PC-3 (cell line): ENCODE measurements at regions not wholly inside any gene's neighbourhood (a gene's known extent, or its start where the extent isn't known, plus 50 kb on each side); places are given as distances from the start of the nearest gene placed in this dataset.

ENCODE experiments used
- CTCF ChIP-seq: fragments of 300-600 bp; sonication (generic); conservative IDR thresholded peaks from 2 replicates; pipeline ENCODE4 v1.5.1; 2017; ENCODE audit warnings: antibody characterized with exemption, low read depth, mild to moderate bottlenecking, low read length
- EZH2 ChIP-seq: fragments of 300-600 bp; sonication (generic); IDR thresholded peaks from one replicate; pipeline ENCODE4 v1.6.1; 2017; ENCODE audit warnings: antibody characterized with exemption, mild to moderate bottlenecking, low read length; ENCODE audit not compliant: unreplicated experiment
- EZH2phosphoT487 ChIP-seq: fragments of 300-600 bp; sonication (generic); IDR thresholded peaks from 2 replicates; pipeline ENCODE4 v1.6.1; 2018; ENCODE audit warnings: mild to moderate bottlenecking, antibody characterized with exemption, low read length, borderline replicate concordance

DNA sequence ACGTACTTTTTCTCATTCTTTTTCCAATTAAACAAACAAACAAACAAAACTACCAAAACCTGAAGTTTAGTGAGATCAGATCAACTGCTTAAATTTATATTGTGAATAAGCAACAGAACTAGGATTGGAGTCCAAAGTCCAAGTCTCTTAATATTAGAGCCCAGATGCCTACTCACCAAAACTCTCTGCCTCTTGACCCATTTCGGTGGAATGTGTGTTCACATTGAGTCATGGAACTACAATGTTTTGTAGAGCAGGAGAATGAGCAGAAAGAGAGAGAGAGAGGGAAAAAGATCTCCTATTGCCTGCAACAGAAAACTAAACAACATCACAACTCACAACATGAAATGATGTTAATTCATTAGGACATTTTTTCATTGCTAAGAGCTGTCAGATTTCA is 751.1 kb downstream of the TLR4 start:
- TF ChIP-seq CTCF (no peak), EZH2 (no peak), EZH2phosphoT487 (no peak)
